NCI-H128 (cell line): ENCODE measurements at regions not wholly inside any gene's neighbourhood (a gene's known extent, or its start where the extent isn't known, plus 50 kb on each side); places are given as distances from the start of the nearest gene placed in this dataset.
"Not testable (repeated sequence)": the region's sequence is repeated elsewhere in the genome, so short reads cannot be mapped to it uniquely, and the experiment has no call there.

Experiments used
- DNase-seq: peaks from one replicate; lab custom pipeline; 2025; ENCODE audit not compliant: unreplicated experiment; lab: John Stamatoyannopoulos, UW

- no peak for DNase-seq
These were observed 126.7 kb upstream of the GMNC start for GRCh38 chr3:190989218-190989617.

GRCh38 chr3:190988102-190988501 is 125.6 kb upstream of the GMNC start:
- DNase-seq = no peak

- DNase-seq = no peak
These were observed 122.2 kb upstream of the GMNC start for GRCh38 chr3:190984502-190985244.

GRCh38 chr3:190983875-190984274 is 121.4 kb upstream of the GMNC start:
- no peak for DNase-seq

- DNase-seq = no peak
These were observed 111.3 kb upstream of the GMNC start for GRCh38 chr3:190973771-190974170.

- DNase-seq = no peak
These were observed 110.4 kb upstream of the GMNC start for GRCh38 chr3:190972840-190973270.

GRCh38 chr3:190972196-190972595 is 109.7 kb upstream of the GMNC start:
- DNase-seq = no peak

- DNase-seq = no peak
These were observed 108.1 kb upstream of the GMNC start for GRCh38 chr3:190970560-190970959.

GRCh38 chr3:190968616-190969015 is 106.1 kb upstream of the GMNC start:
- DNase-seq = no peak

- DNase-seq = not testable (repeated sequence)
These were observed 102.4 kb upstream of the GMNC start for GRCh38 chr3:190964931-190965330.

- no peak for DNase-seq
These were observed 96.6 kb upstream of the GMNC start for GRCh38 chr3:190959077-190959476.

- DNase-seq = no peak
These were observed 79.3 kb upstream of the GMNC start for GRCh38 chr3:190941694-190942260.

- DNase-seq = not testable (repeated sequence)
These were observed 72.1 kb upstream of the GMNC start for GRCh38 chr3:190934616-190935015.

- DNase-seq = no peak
These were observed 64.1 kb upstream of the GMNC start for GRCh38 chr3:190926619-190927018.

- no peak for DNase-seq
These were observed 50.2 kb upstream of the GMNC start for GRCh38 chr3:190912736-190913135.
